IMR-90 (cell line): ENCODE measurements at regions not wholly inside any gene's neighbourhood (a gene's known extent, or its start where the extent isn't known, plus 50 kb on each side); places are given as distances from the start of the nearest gene placed in this dataset.

Experiments used
- ATAC-seq: fragments of 200-7000 bp; cut with Tn5 transposase; 2 replicates; pipeline ENCODE4 v1.9.1; 2020; ENCODE audit warnings: low read depth, mild to moderate bottlenecking, moderate library complexity
- BruUV-seq: library from RNA; stranded (reverse); fragments of 400-500 nt; replicated peaks from 2 replicates; lab custom pipeline; 2021; lab: Mats Ljungman, UMichigan
- CTCF ChIA-PET: fragments of 300-600 bp; formaldehyde crosslinking; extraction: SDS; loops from one replicate; lab custom pipeline; 2021; ENCODE audit warnings: antibody characterized with exemption; lab: Yijun Ruan, JAX
- POLR2A ChIA-PET: fragments of 300-600 bp; sonication (Branson Sonifier 250); formaldehyde crosslinking; loops from one replicate; lab custom pipeline; 2022; ENCODE audit warnings: antibody characterized with exemption; ENCODE audit not compliant: unreplicated experiment; lab: Charles Lee
- DNase-seq: peaks from one replicate; pipeline ENCODE4 v3.0.0; 2013
- H2AFZ ChIP-seq: replicated peaks from 2 replicates; pipeline ENCODE3; 2013; ENCODE audit warnings: low read length, mild to moderate bottlenecking; ENCODE audit not compliant: poor library complexity
- H2AK5ac ChIP-seq: 2 replicates; pipeline ENCODE4 v1.6.1; 2013; ENCODE audit warnings: low read depth, low read length, inconsistent platforms
- H2AK9ac ChIP-seq: replicated peaks from 2 replicates; pipeline ENCODE3; 2013; ENCODE audit warnings: mild to moderate bottlenecking, low read depth, low read length, moderate library complexity; ENCODE audit not compliant: poor library complexity
- H2BK120ac ChIP-seq: 2 replicates; pipeline ENCODE4 v1.6.1; 2013; ENCODE audit warnings: low read depth, low read length, inconsistent platforms
- H2BK15ac ChIP-seq: 3 replicates; pipeline ENCODE4 v1.6.1; 2013; ENCODE audit warnings: low read depth, low read length, inconsistent platforms
- H2BK20ac ChIP-seq: 2 replicates; pipeline ENCODE4 v1.6.1; 2013; ENCODE audit warnings: low read depth, mild to moderate bottlenecking, inconsistent platforms, low read length, moderate library complexity
- H2BK5ac ChIP-seq: 2 replicates; pipeline ENCODE4 v1.6.1; 2013; ENCODE audit warnings: mild to moderate bottlenecking, low read depth, low read length, inconsistent platforms; ENCODE audit not compliant: poor library complexity, severe bottlenecking
- H3K14ac ChIP-seq: replicated peaks from 2 replicates; pipeline ENCODE4 v1.6.1; 2013; ENCODE audit warnings: low read depth, low read length, inconsistent platforms
- H3K18ac ChIP-seq: 2 replicates; pipeline ENCODE4 v1.6.1; 2013; ENCODE audit warnings: low read depth, low read length, control low read depth
- H3K23ac ChIP-seq: 2 replicates; pipeline ENCODE4 v1.6.1; 2013; ENCODE audit warnings: low read depth, low read length, inconsistent platforms
- H3K27ac ChIP-seq: 2 replicates; pipeline ENCODE4 v1.5.1; 2013; ENCODE audit warnings: mild to moderate bottlenecking, control low read depth, low read length; ENCODE audit not compliant: insufficient read depth
- H3K27me3 ChIP-seq: 2 replicates; pipeline ENCODE4 v1.6.1; 2013; ENCODE audit warnings: low read length; ENCODE audit not compliant: control insufficient read depth, insufficient read depth
- H3K36me3 ChIP-seq: 2 replicates; pipeline ENCODE4 v1.6.1; 2013; ENCODE audit warnings: low read length, mixed read lengths; ENCODE audit not compliant: control insufficient read depth, insufficient read depth
- H3K4ac ChIP-seq: 2 replicates; pipeline ENCODE4 v1.6.1; 2013; ENCODE audit warnings: low read depth, low read length, inconsistent platforms
- H3K4me1 ChIP-seq: 2 replicates; pipeline ENCODE4 v1.6.1; 2013; ENCODE audit warnings: low read length, mixed read lengths; ENCODE audit not compliant: control insufficient read depth, insufficient read depth
- H3K4me2 ChIP-seq: 2 replicates; pipeline ENCODE4 v1.6.1; 2013; ENCODE audit warnings: low read depth, mild to moderate bottlenecking, control low read depth, low read length, moderate library complexity
- H3K4me3 ChIP-seq: 2 replicates; pipeline ENCODE4 v1.5.1; 2013; ENCODE audit warnings: low read depth, mild to moderate bottlenecking, control low read depth, low read length, moderate library complexity; ENCODE audit not compliant: insufficient read depth
- H3K56ac ChIP-seq: 2 replicates; pipeline ENCODE4 v1.6.1; 2013; ENCODE audit warnings: low read length, inconsistent platforms; ENCODE audit not compliant: insufficient read depth; ENCODE audit errors: extremely low read depth
- H3K79me1 ChIP-seq, 2 experiments: 2 replicates each; pipeline ENCODE4 v1.6.1; 2013; ENCODE audit warnings: low read length in 2 of 2, inconsistent platforms in 1 of 2, low read depth in 1 of 2
- H3K9ac ChIP-seq: 2 replicates; pipeline ENCODE4 v1.6.1; 2013; ENCODE audit warnings: low read depth, low read length, control low read depth
- H3K9me1 ChIP-seq: 2 replicates; pipeline ENCODE4 v1.6.1; 2013; ENCODE audit warnings: low read length, inconsistent platforms; ENCODE audit not compliant: insufficient read depth
- H3K9me3 ChIP-seq: 2 replicates; pipeline ENCODE4 v1.6.1; 2013; ENCODE audit warnings: low read length; ENCODE audit not compliant: control insufficient read depth, insufficient read depth
- H4K20me1 ChIP-seq: 2 replicates; pipeline ENCODE4 v1.6.1; 2013; ENCODE audit warnings: low read length, inconsistent platforms; ENCODE audit not compliant: insufficient read depth
- H4K5ac ChIP-seq: 2 replicates; pipeline ENCODE4 v1.6.1; 2013; ENCODE audit warnings: mild to moderate bottlenecking, low read depth, low read length, control low read depth
- H4K8ac ChIP-seq, 2 experiments: 2 replicates each; pipeline ENCODE4 v1.6.1; 2013; ENCODE audit warnings: low read depth in 2 of 2, low read length in 2 of 2, control low read depth in 1 of 2, inconsistent platforms in 1 of 2
- H4K91ac ChIP-seq: 2 replicates; pipeline ENCODE4 v1.6.1; 2013; ENCODE audit warnings: low read depth, low read length, inconsistent platforms; ENCODE audit not compliant: insufficient read depth
- BHLHE40 ChIP-seq: fragments of 150-350 bp; IDR thresholded peaks from 2 replicates; pipeline ENCODE4 v1.6.1; 2016; ENCODE audit warnings: mild to moderate bottlenecking, low read depth, low read length
- CEBPB ChIP-seq: IDR thresholded peaks from 2 replicates; pipeline ENCODE4 v1.6.1; 2012; ENCODE audit warnings: low read depth, low read length, improper control_type of control experiment
- MAFK ChIP-seq: IDR thresholded peaks from 2 replicates; pipeline ENCODE4 v1.6.1; 2012; ENCODE audit warnings: low read depth, low read length, improper control_type of control experiment
- MXI1 ChIP-seq: IDR thresholded peaks from 2 replicates; pipeline ENCODE4 v1.6.1; 2012; ENCODE audit warnings: low read depth, mild to moderate bottlenecking, low read length, moderate library complexity, borderline replicate concordance
- POLR2A ChIP-seq: IDR thresholded peaks from 2 replicates; pipeline ENCODE4 v1.6.1; 2012; ENCODE audit warnings: mild to moderate bottlenecking, low read depth, low read length
- RCOR1 ChIP-seq: IDR thresholded peaks from 2 replicates; pipeline ENCODE4 v1.6.1; 2012; ENCODE audit warnings: mild to moderate bottlenecking, low read length, improper control_type of control experiment; ENCODE audit not compliant: insufficient replicate concordance
- USF2 ChIP-seq: fragments of 150-350 bp; IDR thresholded peaks from 2 replicates; pipeline ENCODE4 v1.6.1; 2017; ENCODE audit warnings: mild to moderate bottlenecking, antibody characterized with exemption, low read length, low read depth
- WGBS, 2 experiments: methylation state at CpG; one replicate each; pipeline versions ENCODE4 v1.1.5 to v1.1.7; 2013; ENCODE audit warnings: missing lambda C conversion rate in 2 of 2; ENCODE audit not compliant: insufficient read length in 1 of 2; ENCODE audit errors: extremely low coverage in 2 of 2; 5-methylcytosine and 5-hydroxymethylcytosine counted together
- dilution Hi-C: fragments of 300-500 bp; cut with HindIII; formaldehyde crosslinking; loops from one replicate; pipeline ENCODE4 v1.14.3; 2018; ENCODE audit warnings: low sequenced_read_pairs; ENCODE audit not compliant: unreplicated experiment
- in situ Hi-C: fragments of 300-500 bp; cut with MboI; formaldehyde crosslinking; loops from 3 replicates; pipeline ENCODE4 v1.14.3; 2019; ENCODE audit warnings: low sequenced_read_pairs, inconsistent platforms, mixed read lengths
- intact Hi-C: fragments of 100-400 bp; cut with micrococcal nuclease; formaldehyde crosslinking; loops from 2 replicates; pipeline ENCODE4 v1.10.0; 2022

- intact Hi-C loops (no loop called here), in situ Hi-C loops (no loop called here)
- no peaks in the 10 kb centered on the region for H3K79me1 ChIP-seq
Measured at GRCh38 chr12:60853407-60853806, 1257.6 kb downstream of the SLC16A7 start.

More at GRCh38 chr12:60853407-60853806, 1257.6 kb downstream of the SLC16A7 start:
- DNase-seq (no peak), ATAC-seq (no peak)
- dilution Hi-C loops, result no loop called here
- ChIA-PET POLR2A (no interaction called here), CTCF (no interaction called here)
- BruUV-seq, result no TSS peak
- Histone ChIP-seq H3K36me3 (no peaks in the 10 kb centered on the region), H2AK9ac (no peak overlapping the region), H4K8ac (no peak overlapping the region), H3K14ac (no peak overlapping the region), H2BK20ac (no peak overlapping the region), H2AK5ac (no peak overlapping the region), H3K4me1 (no peaks in the 10 kb centered on the region), H2BK120ac (no peak overlapping the region), H3K23ac (no peak overlapping the region), H2AFZ (no peak overlapping the region), H3K27ac (no peak overlapping the region), H2BK15ac (no peak overlapping the region), H4K5ac (no peak overlapping the region), H2BK5ac (no peak overlapping the region), H3K4ac (no peak overlapping the region), H3K56ac (no peak overlapping the region), H3K18ac (no peak overlapping the region), H4K20me1 (no peaks in the 10 kb centered on the region), H3K9me1 (no peaks in the 10 kb centered on the region), H4K91ac (no peak overlapping the region), H3K4me2 (no peak overlapping the region), H3K4me3 (no peak overlapping the region), H3K9ac (no peak overlapping the region), H3K9me3 (no peaks in the 10 kb centered on the region), H3K27me3 (no peaks in the 10 kb centered on the region)
- TF ChIP-seq CEBPB, result no peak
- TF ChIP-seq RCOR1, result no peak
- TF ChIP-seq MXI1, result no peak
- no peak for TF ChIP-seq USF2
- no peak for TF ChIP-seq POLR2A
- no peak for TF ChIP-seq BHLHE40
- no peak for TF ChIP-seq MAFK
- no CpG with 5 or more reads among the region's 2 CpGs for WGBS, 2 experiments
